CD14-positive monocyte (primary cell): ENCODE measurements at regions not wholly inside any gene's neighbourhood (a gene's known extent, or its start where the extent isn't known, plus 50 kb on each side); places are given as distances from the start of the nearest gene placed in this dataset.

Source experiments
- DNase-seq, 3 donors: peaks; one replicate each; pipeline ENCODE4 v3.0.0-alpha.2; 2011 to 2022
- H2AFZ ChIP-seq: 2 replicates; pipeline ENCODE4 v1.6.0; 2012; ENCODE audit warnings: mild to moderate bottlenecking, low read depth, low read length, inconsistent platforms; ENCODE audit not compliant: insufficient read depth, poor library complexity, severe bottlenecking
- H3K27ac ChIP-seq, 2 donors: 1 replicate in 1 of 2; 2 replicates in 1 of 2; pipeline ENCODE4 v1.5.1; 2012 to 2013; ENCODE audit warnings: low read length in 2 of 2, control low read depth in 1 of 2, inconsistent platforms in 1 of 2, low read depth in 1 of 2, mild to moderate bottlenecking in 1 of 2
- H3K27me3 ChIP-seq, 2 donors: one replicate each; pipeline versions ENCODE4 v1.6.0 to v1.6.1; 2011 to 2013; ENCODE audit warnings: low read length in 2 of 2; ENCODE audit not compliant: control insufficient read depth in 2 of 2, insufficient read depth in 2 of 2
- H3K36me3 ChIP-seq, 2 donors: replicated peaks in 1 of 2; 1 replicate in 1 of 2; 2 replicates in 1 of 2; pipeline versions ENCODE4 v1.5.1 to v1.6.1; 2012 to 2013; ENCODE audit warnings: low read length in 2 of 2, control low read depth in 1 of 2, inconsistent platforms in 1 of 2, mild to moderate bottlenecking in 1 of 2; ENCODE audit not compliant: insufficient read depth in 2 of 2, control insufficient read depth in 1 of 2
- H3K4me1 ChIP-seq, 2 donors: 1 replicate in 1 of 2; 2 replicates in 1 of 2; pipeline versions ENCODE4 v1.5.1 to v1.6.1; 2012 to 2013; ENCODE audit warnings: low read length in 2 of 2, control low read depth in 1 of 2, inconsistent platforms in 1 of 2, mild to moderate bottlenecking in 1 of 2, moderate library complexity in 1 of 2; ENCODE audit not compliant: insufficient read depth in 2 of 2, control insufficient read depth in 1 of 2
- H3K4me2 ChIP-seq: replicated peaks from 2 replicates; pipeline ENCODE3; 2012; ENCODE audit warnings: low read length, moderate library complexity, mild to moderate bottlenecking; ENCODE audit not compliant: poor library complexity, severe bottlenecking; ENCODE audit errors: extremely low read depth
- H3K4me3 ChIP-seq, 3 experiments: fragments of 200-600 bp in 1 of 3; sonication (generic) in 1 of 3; replicated peaks in 1 of 3; 1 replicate in 2 of 3; 2 replicates in 1 of 3; pipeline ENCODE4 v1.5.1; 2011 to 2013; ENCODE audit warnings: low read length in 3 of 3, mild to moderate bottlenecking in 3 of 3, control low read depth in 2 of 3, low read depth in 2 of 3, inconsistent platforms in 1 of 3, moderate library complexity in 1 of 3
- H3K79me2 ChIP-seq: 2 replicates; pipeline ENCODE4 v1.6.0; 2012; ENCODE audit warnings: mild to moderate bottlenecking, control low read depth, inconsistent platforms, low read length, moderate library complexity; ENCODE audit not compliant: insufficient read depth
- H3K9ac ChIP-seq: 2 replicates; pipeline ENCODE4 v1.6.0; 2017; ENCODE audit warnings: low read length, mild to moderate bottlenecking; ENCODE audit not compliant: insufficient read depth, poor library complexity, severe bottlenecking
- H3K9me3 ChIP-seq, 2 donors: replicated peaks in 1 of 2; 1 replicate in 1 of 2; 2 replicates in 1 of 2; pipeline versions ENCODE4 v1.5.1 to v1.6.1; 2012 to 2013; ENCODE audit warnings: low read length in 2 of 2, control low read depth in 1 of 2; ENCODE audit not compliant: control insufficient read depth in 1 of 2, insufficient read depth in 1 of 2
- H4K20me1 ChIP-seq: 2 replicates; pipeline ENCODE4 v1.6.0; 2012; ENCODE audit warnings: mild to moderate bottlenecking, low read length, control low read depth, moderate library complexity; ENCODE audit not compliant: insufficient read depth
- H3K27ac Mint-ChIP-seq, 7 donors: one replicate each; pipeline ENCODE4 v1.8.0; 2020; ENCODE audit warnings: mild to moderate bottlenecking in 7 of 7, mixed read lengths in 7 of 7, moderate library complexity in 6 of 7, inconsistent platforms in 2 of 7
- H3K27me3 Mint-ChIP-seq, 3 donors: one replicate each; pipeline ENCODE4 v1.8.0; 2021 to 2022; ENCODE audit warnings: low read depth in 3 of 3, mild to moderate bottlenecking in 3 of 3, mixed read lengths in 3 of 3, moderate library complexity in 3 of 3, inconsistent platforms in 1 of 3
- H3K36me3 Mint-ChIP-seq, 2 donors: one replicate each; pipeline ENCODE4 v1.8.0; 2020; ENCODE audit warnings: mixed read lengths in 2 of 2, inconsistent platforms in 1 of 2, mild to moderate bottlenecking in 1 of 2
- H3K4me1 Mint-ChIP-seq: one replicate; pipeline ENCODE4 v1.8.0; 2020; ENCODE audit warnings: mild to moderate bottlenecking, mixed read lengths
- H3K4me3 Mint-ChIP-seq, 2 donors: one replicate each; pipeline ENCODE4 v1.8.0; 2020; ENCODE audit warnings: mild to moderate bottlenecking in 2 of 2, mixed read lengths in 2 of 2, moderate library complexity in 1 of 2
- H3K9me3 Mint-ChIP-seq, 7 donors: one replicate each; pipeline ENCODE4 v1.8.0; 2020 to 2022; ENCODE audit warnings: mixed read lengths in 7 of 7, mild to moderate bottlenecking in 6 of 7, moderate library complexity in 6 of 7, inconsistent platforms in 2 of 7
- CTCF ChIP-seq: fragments of 200-600 bp; IDR thresholded peaks from one replicate; pipeline ENCODE4 v1.8.0; 2022; ENCODE audit warnings: antibody characterized with exemption, mild to moderate bottlenecking
- WGBS: methylation state at CpG from one replicate; pipeline ENCODE4 v1.1.5; 2013; ENCODE audit warnings: missing lambda C conversion rate; ENCODE audit not compliant: insufficient coverage; 5-methylcytosine and 5-hydroxymethylcytosine counted together
- intact Hi-C, 2 donors: fragments of 100-400 bp; cut with micrococcal nuclease; formaldehyde crosslinking; loops; one replicate each; pipeline versions ENCODE4 v1.15.0 to v1.15.1; 2023

- Mint-ChIP-seq H3K27me3 (peaks cover 3 to 17% (median 3%) of the 10 kb centered on the region in 3 donors), H3K4me1 (peaks cover 4% of the 10 kb centered on the region), H3K36me3 (no peaks in the 10 kb centered on the region), H3K9me3 (no peaks in the 10 kb centered on the region), H3K4me3 (no peak overlapping the region), H3K27ac (no peak overlapping the region)
- H2AFZ ChIP-seq: no peak overlapping the region
- no peak overlapping the region for H3K9ac ChIP-seq
- no peaks in the 10 kb centered on the region for H3K36me3 ChIP-seq
- intact Hi-C loops: no loop called here
- WGBS: 73% methylated on average over 1 of the region's 6 CpGs
- H3K27ac ChIP-seq: no peak overlapping the region
- no peak overlapping the region for H3K4me2 ChIP-seq
- no peaks in the 10 kb centered on the region for H3K9me3 ChIP-seq
- H3K4me1 ChIP-seq: no peaks in the 10 kb centered on the region
- no peak overlapping the region for H3K4me3 ChIP-seq
- DNase-seq: no peak
- no peaks in the 10 kb centered on the region for H3K79me2 ChIP-seq
- no peaks in the 10 kb centered on the region for H3K27me3 ChIP-seq
- TF ChIP-seq CTCF: no peak
- H4K20me1 ChIP-seq: no peaks in the 10 kb centered on the region
Observed at GRCh38 chr15:77746254-77747174, 113.8 kb upstream of the LINGO1 start.

GRCh38 chr15:77744398-77744797 is 111.7 kb upstream of the LINGO1 start:
- no peaks in the 10 kb centered on the region for H4K20me1 ChIP-seq
- no peaks in the 10 kb centered on the region for H3K79me2 ChIP-seq
- H3K36me3 Mint-ChIP-seq: no peaks in the 10 kb centered on the region
- 86% methylated on average over 1 of the region's 6 CpGs for WGBS
- H3K9ac ChIP-seq: no peak overlapping the region
- no peaks in the 10 kb centered on the region for H3K4me1 ChIP-seq
- no peak overlapping the region for H2AFZ ChIP-seq
- H3K4me1 Mint-ChIP-seq: peaks cover 4% of the 10 kb centered on the region
- H3K27me3 ChIP-seq: no peaks in the 10 kb centered on the region
- no peak overlapping the region for H3K4me2 ChIP-seq
- no peaks in the 10 kb centered on the region for H3K9me3 Mint-ChIP-seq
- no peaks in the 10 kb centered on the region for H3K36me3 ChIP-seq
- peaks cover 4 to 9% (median 4%) of the 10 kb centered on the region in 3 donors for H3K27me3 Mint-ChIP-seq
- intact Hi-C loops: no loop called here
- H3K4me3 Mint-ChIP-seq: no peak overlapping the region
- no peak for TF ChIP-seq CTCF
- no peak overlapping the region for H3K27ac Mint-ChIP-seq
- DNase-seq: no peak
- no peaks in the 10 kb centered on the region for H3K9me3 ChIP-seq
- H3K27ac ChIP-seq: no peak overlapping the region
- H3K4me3 ChIP-seq: no peak overlapping the region
